ENCODE measurements at regions not wholly inside any gene's neighbourhood (a gene's known extent, or its start where the extent isn't known, plus 50 kb on each side); places are given as distances from the start of the nearest gene placed in this dataset.

- no peak for TF ChIP-seq CTCF (IDR thresholded peaks at IDR 0.05; ENCODE audit: borderline replicate concordance, extremely low read depth, low read length, poor library complexity, severe bottlenecking)
- TF ChIP-seq EZH2 (IDR thresholded peaks at IDR 0.05; ENCODE audit: borderline replicate concordance, low read depth, low read length, severe bottlenecking), result no peak
Measured at GRCh38 chr3:14274612-14274936, 96.0 kb downstream of the LSM3 start.

Measured in DND-41 (cell line).